ENCODE measurements at regions not wholly inside any gene's neighbourhood (a gene's known extent, or its start where the extent isn't known, plus 50 kb on each side); places are given as distances from the start of the nearest gene placed in this dataset.

- no peak for DNase-seq (ENCODE audit: extremely low spot score, unreplicated experiment)
- peaks cover 5% of the 10 kb centered on the region for H3K36me3 Mint-ChIP-seq (ENCODE audit: unreplicated experiment)
- no peak overlapping the region for H3K4me3 Mint-ChIP-seq (ENCODE audit: unreplicated experiment)
- H3K9me3 Mint-ChIP-seq (ENCODE audit: unreplicated experiment), result no peaks in the 10 kb centered on the region
- H3K27me3 Mint-ChIP-seq (ENCODE audit: unreplicated experiment), result peaks cover 6% of the 10 kb centered on the region
- no peak overlapping the region for H3K27ac Mint-ChIP-seq (ENCODE audit: unreplicated experiment)
- TF ChIP-seq CTCF (IDR thresholded peaks at IDR 0.05), result no peak
- peaks cover 14% of the 10 kb centered on the region for H3K4me1 Mint-ChIP-seq (ENCODE audit: unreplicated experiment)
Measured at GRCh38 chr1:24993871-24994580, 64.0 kb upstream of the RUNX3 start.

GRCh38 chr1:24992761-24993211 is 62.7 kb upstream of the RUNX3 start:
- Mint-ChIP-seq H3K27ac (ENCODE audit: unreplicated experiment) (no peak overlapping the region), H3K27me3 (ENCODE audit: unreplicated experiment) (peaks cover 17% of the 10 kb centered on the region), H3K4me3 (ENCODE audit: unreplicated experiment) (no peak overlapping the region), H3K4me1 (ENCODE audit: unreplicated experiment) (peaks cover 14% of the 10 kb centered on the region), H3K36me3 (ENCODE audit: unreplicated experiment) (peaks cover 5% of the 10 kb centered on the region), H3K9me3 (ENCODE audit: unreplicated experiment) (no peaks in the 10 kb centered on the region)
- no peak for DNase-seq (ENCODE audit: extremely low spot score, unreplicated experiment)
- TF ChIP-seq CTCF (IDR thresholded peaks at IDR 0.05), result no peak

GRCh38 chr1:24992124-24992760 is 62.2 kb upstream of the RUNX3 start:
- Mint-ChIP-seq H3K27me3 (ENCODE audit: unreplicated experiment) (peaks cover 17% of the 10 kb centered on the region), H3K4me3 (ENCODE audit: unreplicated experiment) (no peak overlapping the region), H3K27ac (ENCODE audit: unreplicated experiment) (no peak overlapping the region), H3K36me3 (ENCODE audit: unreplicated experiment) (peaks cover 5% of the 10 kb centered on the region), H3K9me3 (ENCODE audit: unreplicated experiment) (no peaks in the 10 kb centered on the region), H3K4me1 (ENCODE audit: unreplicated experiment) (peaks cover 14% of the 10 kb centered on the region)
- no peak for TF ChIP-seq CTCF (IDR thresholded peaks at IDR 0.05)
- no peak for DNase-seq (ENCODE audit: extremely low spot score, unreplicated experiment)

- H3K36me3 Mint-ChIP-seq (ENCODE audit: unreplicated experiment), result peaks cover 3% of the 10 kb centered on the region
- H3K4me1 Mint-ChIP-seq (ENCODE audit: unreplicated experiment), result peaks cover 14% of the 10 kb centered on the region
- no peaks in the 10 kb centered on the region for H3K9me3 Mint-ChIP-seq (ENCODE audit: unreplicated experiment)
- peaks cover 17% of the 10 kb centered on the region for H3K27me3 Mint-ChIP-seq (ENCODE audit: unreplicated experiment)
- no peak for TF ChIP-seq CTCF (IDR thresholded peaks at IDR 0.05)
- H3K4me3 Mint-ChIP-seq (ENCODE audit: unreplicated experiment), result no peak overlapping the region
- DNase-seq (ENCODE audit: extremely low spot score, unreplicated experiment), result no peak
- no peak overlapping the region for H3K27ac Mint-ChIP-seq (ENCODE audit: unreplicated experiment)
Measured at GRCh38 chr1:24991697-24992096, 61.6 kb upstream of the RUNX3 start.

Measured in osteocyte (in vitro differentiated cells).